NCI-H2227 (cell line): ENCODE measurements at regions not wholly inside any gene's neighbourhood (a gene's known extent, or its start where the extent isn't known, plus 50 kb on each side); places are given as distances from the start of the nearest gene placed in this dataset.
"Not testable (repeated sequence)": the region's sequence is repeated elsewhere in the genome, so short reads cannot be mapped to it uniquely, and the experiment has no call there.

Source experiments
- DNase-seq: peaks from one replicate; lab custom pipeline; 2025; ENCODE audit not compliant: unreplicated experiment; lab: John Stamatoyannopoulos, UW

DNA sequence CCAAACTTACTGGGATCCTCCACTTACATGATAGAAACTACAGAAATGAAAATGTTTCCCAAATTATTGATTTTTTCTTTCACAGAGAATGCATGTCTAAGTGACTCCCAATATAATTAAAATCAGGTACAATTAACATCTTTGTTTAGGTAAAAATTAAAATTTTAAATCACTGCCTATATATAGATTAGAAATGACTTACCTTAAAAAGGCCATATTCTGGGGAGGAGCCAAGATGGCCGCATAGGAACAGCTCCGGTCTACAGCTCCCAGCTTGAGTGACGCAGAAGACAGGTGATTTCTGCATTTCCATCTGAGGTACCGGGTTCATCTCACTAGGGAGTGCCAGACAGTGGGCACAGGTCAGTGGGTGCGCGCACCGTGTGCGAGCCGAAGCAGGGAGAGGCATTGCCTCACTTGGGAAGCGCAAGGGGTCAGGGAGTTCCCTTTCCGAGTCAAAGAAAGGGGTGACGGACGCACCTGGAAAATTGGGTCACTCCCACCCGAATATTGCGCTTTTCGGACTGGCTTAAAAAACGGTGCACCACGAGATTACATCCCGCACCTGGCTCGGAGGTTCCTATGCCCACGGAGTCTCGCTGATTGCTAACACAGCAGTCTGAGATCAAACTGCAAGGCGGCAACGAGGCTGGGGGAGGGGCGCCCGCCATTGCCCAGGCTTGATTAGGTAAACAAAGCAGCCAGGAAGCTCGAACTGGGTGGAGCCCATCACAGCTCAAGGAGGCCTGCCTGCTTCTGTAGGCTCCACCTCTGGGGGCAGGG is 757.9 kb downstream of the C4orf33 start:
- DNase-seq = not testable (repeated sequence)

- DNase-seq = no peak
Observed at GRCh38 chr4:129862461-129862860, 766.5 kb downstream of the C4orf33 start.

GRCh38 chr4:129863206-129863605 is 767.3 kb downstream of the C4orf33 start:
- no peak for DNase-seq

GRCh38 chr4:129883996-129884395 is 788.0 kb downstream of the C4orf33 start:
- no peak for DNase-seq

DNA sequence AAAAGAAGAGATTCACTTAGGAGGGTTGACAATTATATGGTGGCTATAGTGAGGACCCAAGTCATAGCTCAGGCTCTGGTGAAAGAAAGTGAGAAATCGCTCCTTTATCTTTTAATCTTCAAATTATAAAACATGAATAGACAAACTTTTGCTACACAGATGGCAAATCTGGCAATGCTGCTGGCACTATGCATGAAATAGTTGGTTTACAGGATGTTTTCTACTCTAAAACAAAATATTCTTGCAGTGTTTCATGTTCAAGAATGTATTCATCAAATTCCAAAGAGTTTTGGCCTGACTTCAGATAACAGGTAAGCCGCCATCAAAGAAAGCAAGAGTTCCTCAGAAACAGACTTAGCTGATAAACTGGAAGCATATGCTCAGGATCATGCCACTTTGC is 801.2 kb downstream of the C4orf33 start:
- DNase-seq = no peak

- DNase-seq = no peak
Observed at GRCh38 chr4:129899849-129900248, 803.9 kb downstream of the C4orf33 start.

- no peak for DNase-seq
Observed at GRCh38 chr4:129900430-129900953, 804.5 kb downstream of the C4orf33 start.

- DNase-seq = no peak
Observed at GRCh38 chr4:129901205-129901604, 805.3 kb downstream of the C4orf33 start.

DNA sequence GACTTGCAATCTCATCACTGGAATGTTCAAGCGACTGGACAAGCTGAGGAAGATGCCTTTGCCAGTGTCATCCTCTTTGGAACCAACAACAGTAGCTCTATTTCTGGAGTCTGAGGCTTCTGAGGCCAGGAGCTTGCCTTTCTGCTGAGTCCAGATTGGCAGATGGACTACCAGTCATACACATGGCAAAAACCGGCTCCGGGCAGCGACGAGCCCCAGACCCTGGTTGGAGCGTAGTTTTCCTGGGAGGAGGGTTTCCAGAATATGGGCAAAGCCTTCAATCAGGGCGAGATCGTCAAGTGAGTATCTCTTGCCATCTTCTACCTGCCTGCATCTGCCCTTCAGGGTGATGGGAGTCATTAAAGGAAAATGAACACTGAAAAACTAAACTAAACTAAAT is 807.9 kb downstream of the C4orf33 start:
- DNase-seq = no peak

- no peak for DNase-seq
Observed at GRCh38 chr4:129905256-129905655, 809.3 kb downstream of the C4orf33 start.

- DNase-seq = no peak
Observed at GRCh38 chr4:129908117-129908516, 812.2 kb downstream of the C4orf33 start.

- DNase-seq = no peak
Observed at GRCh38 chr4:129916991-129917390, 821.0 kb downstream of the C4orf33 start.

DNA sequence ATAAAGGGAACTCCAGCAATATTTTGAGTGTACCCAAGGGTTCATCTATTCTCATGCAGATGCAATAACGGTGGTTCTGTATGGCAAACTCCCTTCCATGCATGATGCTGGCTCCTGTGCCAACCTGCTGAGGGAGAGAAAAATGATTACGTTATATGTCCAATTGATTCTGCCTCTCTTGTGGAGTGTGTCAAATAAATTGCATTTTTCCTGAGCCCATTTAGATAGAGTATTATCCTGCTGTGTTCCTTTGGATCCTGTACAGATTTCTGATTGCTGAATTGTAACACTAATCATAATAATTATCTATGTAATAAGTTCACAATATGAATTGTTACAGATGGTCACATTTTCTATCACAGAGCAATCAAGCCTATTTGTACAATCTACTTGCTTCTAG is 821.7 kb downstream of the C4orf33 start:
- DNase-seq = peak; percentile 34

DNA sequence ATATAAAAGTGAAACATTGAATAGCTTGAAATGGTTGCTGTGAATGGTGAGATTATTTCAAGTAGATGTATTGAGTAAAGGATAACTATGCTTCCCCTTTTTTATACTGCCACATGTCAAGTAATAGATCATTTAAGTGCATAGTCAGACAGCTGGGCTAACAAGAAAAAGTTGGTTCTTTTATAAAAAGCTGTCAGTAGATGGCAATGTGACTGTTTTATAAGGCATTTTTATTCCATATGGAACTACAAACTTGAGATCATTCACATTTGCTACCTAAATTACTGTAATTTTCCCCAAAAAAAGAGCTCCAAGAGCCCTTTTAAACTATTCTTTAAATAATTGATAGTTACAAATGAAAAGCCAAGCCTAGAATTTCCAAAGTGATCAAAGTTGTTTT is 831.0 kb downstream of the C4orf33 start:
- DNase-seq = peak; percentile 28

DNA sequence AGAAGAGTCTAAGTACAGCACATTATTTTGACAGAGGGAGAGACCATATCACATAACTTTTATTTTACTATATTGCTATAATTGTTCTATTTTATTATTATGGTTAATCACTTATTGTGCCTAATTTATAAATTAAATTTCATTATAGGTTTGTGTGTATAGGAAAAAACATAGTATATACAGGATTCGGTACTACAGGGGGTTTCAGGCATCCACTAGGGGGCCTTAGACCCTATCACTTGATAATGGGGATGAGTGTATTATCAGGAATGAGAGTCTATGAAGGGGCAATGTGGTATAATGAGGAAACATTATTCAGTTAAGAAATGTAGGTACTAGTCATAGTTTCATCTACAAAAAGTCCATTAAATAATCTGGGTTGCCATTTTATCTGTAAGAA is 833.1 kb downstream of the C4orf33 start:
- DNase-seq = peak; percentile 0

GRCh38 chr4:129929984-129930383 is 834.0 kb downstream of the C4orf33 start:
- no peak for DNase-seq

DNA sequence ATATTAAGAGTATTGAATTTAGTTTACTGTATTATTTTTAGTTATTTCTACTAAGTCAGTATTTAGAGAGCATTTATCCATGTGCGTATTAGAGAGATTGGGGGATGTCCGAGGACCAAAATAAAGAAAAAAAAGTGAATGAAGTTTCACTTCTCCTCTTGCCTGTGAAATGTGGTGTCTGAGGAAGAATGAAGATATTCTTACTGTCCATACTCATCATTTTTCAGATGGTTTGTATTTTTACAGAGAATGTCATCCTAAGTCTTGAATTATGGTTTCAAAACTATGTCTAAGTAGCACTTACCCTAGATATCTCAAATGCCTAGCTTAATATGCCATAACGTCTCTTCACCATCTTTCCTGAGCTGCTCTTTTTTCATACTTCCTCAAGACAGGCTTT is 854.3 kb downstream of the C4orf33 start:
- DNase-seq = no peak

DNA sequence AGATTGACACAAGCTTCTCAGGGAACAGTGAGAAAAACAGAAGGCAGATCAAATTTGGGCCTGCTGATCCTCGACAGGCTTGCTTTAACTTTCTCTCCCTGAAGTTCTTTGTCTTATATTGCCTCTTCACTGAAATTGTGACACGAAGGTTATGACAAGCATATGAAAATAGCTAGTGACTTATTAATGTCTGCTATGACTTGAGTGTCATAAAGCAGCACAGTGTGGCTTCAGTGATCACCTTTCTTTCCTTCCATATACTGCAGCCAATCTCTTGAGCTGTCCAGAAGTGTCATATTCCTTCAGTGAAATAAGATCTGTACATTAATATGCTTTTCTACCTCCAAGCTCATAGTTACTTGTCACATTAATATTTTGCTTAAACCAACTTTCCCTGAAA is 870.2 kb downstream of the C4orf33 start:
- no peak for DNase-seq

DNA sequence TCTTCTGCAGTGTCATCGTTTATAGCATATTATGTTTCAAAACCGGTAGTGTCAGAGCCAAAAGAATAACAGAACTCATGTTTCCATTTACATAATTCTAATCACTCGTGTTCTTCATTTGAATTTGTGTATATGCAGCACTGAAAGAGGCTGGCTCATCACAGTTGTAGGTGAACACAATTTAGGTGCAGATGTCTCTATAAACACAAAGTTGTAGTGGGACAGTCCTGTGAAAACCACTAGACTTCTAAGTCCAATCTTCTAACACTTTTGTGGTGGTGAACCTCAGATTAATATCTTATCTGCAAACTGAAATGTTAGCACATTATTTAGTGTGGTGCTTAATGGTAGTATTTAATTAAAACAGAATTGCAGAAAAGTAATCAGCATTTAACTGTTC is 872.4 kb downstream of the C4orf33 start:
- DNase-seq = no peak

DNA sequence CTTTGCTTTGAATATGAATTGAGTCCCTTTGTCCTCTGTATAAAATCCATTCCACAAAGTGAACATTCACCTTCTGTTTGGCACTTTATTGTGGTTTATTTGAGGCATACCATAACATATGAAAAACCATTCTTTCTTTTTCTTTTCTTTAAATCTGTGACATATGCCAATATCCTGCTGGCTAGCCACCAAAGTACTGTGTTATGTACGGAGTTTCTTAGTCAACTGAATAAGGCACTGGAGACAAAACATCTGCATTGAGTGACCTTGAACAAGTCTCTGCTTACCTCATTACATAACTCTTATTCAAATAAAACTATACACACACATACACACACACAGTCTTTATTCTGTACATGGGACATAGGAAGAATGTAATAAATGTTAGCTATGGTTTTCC is 872.8 kb downstream of the C4orf33 start:
- no peak for DNase-seq

GRCh38 chr4:129970801-129971200 is 874.8 kb downstream of the C4orf33 start:
- DNase-seq = no peak

- DNase-seq = no peak
Observed at GRCh38 chr4:129971419-129971818, 875.5 kb downstream of the C4orf33 start.

DNA sequence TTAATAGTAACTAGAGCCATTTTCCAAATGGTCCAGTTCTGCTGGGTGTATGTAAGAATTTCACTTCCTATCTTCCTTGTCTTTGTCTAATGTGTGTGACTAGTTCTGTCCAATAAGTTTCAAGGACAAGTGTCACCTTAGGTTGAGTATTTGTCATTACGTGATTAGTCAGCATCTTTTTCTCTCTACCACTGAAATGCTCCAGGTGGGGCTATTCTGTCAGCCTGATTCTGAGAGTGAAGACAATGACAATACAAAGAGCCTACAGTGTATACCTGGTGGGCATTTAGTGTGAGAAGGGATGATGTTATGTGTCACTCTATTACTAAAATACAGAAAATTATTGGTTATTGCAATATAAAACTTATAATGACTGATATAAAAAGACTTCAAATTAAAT is 876.3 kb downstream of the C4orf33 start:
- no peak for DNase-seq
